HepG2 (cell line): ENCODE measurements at regions not wholly inside any gene's neighbourhood (a gene's known extent, or its start where the extent isn't known, plus 50 kb on each side); places are given as distances from the start of the nearest gene placed in this dataset.

Experiments
- CHCHD3 ChIP-seq: sonication (generic); formaldehyde crosslinking; IDR thresholded peaks from 2 replicates; pipeline ENCODE4 v1.8.0; 2022; ENCODE audit warnings: mild to moderate bottlenecking, missing genetic modification reagents, moderate library complexity
- ELK4 ChIP-seq: sonication (generic); formaldehyde crosslinking; IDR thresholded peaks from 2 replicates; pipeline ENCODE4 v1.9.0; 2021; ENCODE audit warnings: missing genetic modification reagents, borderline replicate concordance
- FOXA1 ChIP-seq, 2 experiments: fragments of 450-650 bp in 1 of 2; sonication (generic) in 1 of 2; formaldehyde crosslinking in 1 of 2; IDR thresholded peaks; 2 replicates each; pipeline versions ENCODE4 v1.4.0 to v1.6.1; 2016 to 2020; ENCODE audit warnings: missing genetic modification reagents in 1 of 2
- GFI1 ChIP-seq: sonication (generic); formaldehyde crosslinking; IDR thresholded peaks from 2 replicates; pipeline ENCODE4 v1.5.0; 2020; ENCODE audit warnings: missing genetic modification reagents, mild to moderate bottlenecking, borderline replicate concordance
- HDAC2 ChIP-seq: sonication (generic); formaldehyde crosslinking; IDR thresholded peaks from 2 replicates; pipeline ENCODE4 v1.4.0; 2020; ENCODE audit warnings: missing genetic modification reagents
- HNF4A ChIP-seq: sonication (generic); formaldehyde crosslinking; IDR thresholded peaks from 2 replicates; pipeline ENCODE4 v1.4.0; 2020; ENCODE audit warnings: missing genetic modification reagents
- KLF13 ChIP-seq: sonication (generic); formaldehyde crosslinking; IDR thresholded peaks from 2 replicates; pipeline ENCODE4 v1.4.0; 2020; ENCODE audit warnings: mild to moderate bottlenecking, missing genetic modification reagents
- LCORL ChIP-seq, 2 experiments: fragments of 450-650 bp in 1 of 2; sonication (generic) in 1 of 2; formaldehyde crosslinking in 1 of 2; IDR thresholded peaks; 2 replicates each; pipeline versions ENCODE4 v1.5.0 to v1.6.1; 2017 to 2020; ENCODE audit warnings: antibody characterized with exemption in 1 of 2, missing genetic modification reagents in 1 of 2
- MXD1 ChIP-seq: sonication (generic); formaldehyde crosslinking; IDR thresholded peaks from 2 replicates; pipeline ENCODE4 v1.4.0; 2020; ENCODE audit warnings: mild to moderate bottlenecking, missing genetic modification reagents
- NFE2L2 ChIP-seq: fragments of 150-350 bp; IDR thresholded peaks from 2 replicates; pipeline ENCODE4 v1.6.1; 2014; ENCODE audit warnings: low read length
- RAD51 ChIP-seq: fragments of 450-650 bp; IDR thresholded peaks from 2 replicates; pipeline ENCODE4 v1.6.1; 2016; ENCODE audit warnings: borderline replicate concordance
- TFAP4 ChIP-seq: sonication (generic); IDR thresholded peaks from 2 replicates; pipeline ENCODE4 v1.6.1; 2016; ENCODE audit warnings: low read depth, borderline replicate concordance
- ZFY ChIP-seq: sonication (generic); formaldehyde crosslinking; IDR thresholded peaks from 2 replicates; pipeline ENCODE4 v1.4.0; 2020; ENCODE audit warnings: missing genetic modification reagents
- ZNF136 ChIP-seq: sonication (generic); formaldehyde crosslinking; IDR thresholded peaks from 2 replicates; pipeline ENCODE4 v1.8.1; 2022; ENCODE audit warnings: low read depth, mild to moderate bottlenecking, moderate library complexity, missing genetic modification reagents
- ZNF510 ChIP-seq: sonication (generic); formaldehyde crosslinking; IDR thresholded peaks from 2 replicates; pipeline ENCODE4 v1.4.0; 2020; ENCODE audit warnings: low read depth, mild to moderate bottlenecking, missing genetic modification reagents
- ZNF781 ChIP-seq: sonication (generic); formaldehyde crosslinking; IDR thresholded peaks from 2 replicates; pipeline ENCODE4 v1.5.1; 2020; ENCODE audit warnings: borderline replicate concordance, mild to moderate bottlenecking, missing genetic modification reagents; ENCODE audit errors: not compliant biosample characterization
- TF ChIP-seq, protein P1 (sequence below): sonication (generic); formaldehyde crosslinking; IDR thresholded peaks from 2 replicates; pipeline ENCODE4 v1.4.0; 2020; ENCODE audit warnings: mild to moderate bottlenecking, missing genetic modification reagents
- TF ChIP-seq, protein P2 (sequence below): sonication (generic); formaldehyde crosslinking; IDR thresholded peaks from 2 replicates; pipeline ENCODE4 v1.5.1; 2020; ENCODE audit warnings: missing genetic modification reagents, mild to moderate bottlenecking, borderline replicate concordance

GRCh38 chr15:53453253-53454105, 306.0 kb downstream of the WDR72 start (continued):
- TF ChIP-seq MXD1 (no peak; the same call in 1 of the 2 replicates), RAD51 (no peak), FOXA1 (IDR thresholded peaks at IDR 0.05) (peak; percentile 91), FOXA1 (CRISPR knock-in tag; IDR thresholded peaks at IDR 0.05) (peak; percentile 99), CHCHD3 (CRISPR knock-in tag) (no peak), ZFY (CRISPR knock-in tag) (0 out of 2 replicates have a peak, but pooled peaks have one; percentile 24), ZNF781 (CRISPR knock-in tag) (peak; percentile 55), NFE2L2 (peak; percentile 95), ELK4 (CRISPR knock-in tag) (no peak), HDAC2 (CRISPR knock-in tag) (peak; percentile 99), HNF4A (CRISPR knock-in tag) (peak; percentile 100), LCORL (IDR thresholded peaks at IDR 0.05) (peak; percentile 72; the same call in 1 of the 2 replicates), LCORL (CRISPR knock-in tag; IDR thresholded peaks at IDR 0.05) (peak; percentile 95), TFAP4 (peak; percentile 71; the same call in 1 of the 2 replicates), GFI1 (peak; percentile 95), ZNF136 (CRISPR knock-in tag) (no peak), KLF13 (CRISPR knock-in tag) (no peak), ZNF510 (CRISPR knock-in tag) (0 out of 2 replicates have a peak, but pooled peaks have one; percentile 47)
- TF ChIP-seq, protein P1, sequence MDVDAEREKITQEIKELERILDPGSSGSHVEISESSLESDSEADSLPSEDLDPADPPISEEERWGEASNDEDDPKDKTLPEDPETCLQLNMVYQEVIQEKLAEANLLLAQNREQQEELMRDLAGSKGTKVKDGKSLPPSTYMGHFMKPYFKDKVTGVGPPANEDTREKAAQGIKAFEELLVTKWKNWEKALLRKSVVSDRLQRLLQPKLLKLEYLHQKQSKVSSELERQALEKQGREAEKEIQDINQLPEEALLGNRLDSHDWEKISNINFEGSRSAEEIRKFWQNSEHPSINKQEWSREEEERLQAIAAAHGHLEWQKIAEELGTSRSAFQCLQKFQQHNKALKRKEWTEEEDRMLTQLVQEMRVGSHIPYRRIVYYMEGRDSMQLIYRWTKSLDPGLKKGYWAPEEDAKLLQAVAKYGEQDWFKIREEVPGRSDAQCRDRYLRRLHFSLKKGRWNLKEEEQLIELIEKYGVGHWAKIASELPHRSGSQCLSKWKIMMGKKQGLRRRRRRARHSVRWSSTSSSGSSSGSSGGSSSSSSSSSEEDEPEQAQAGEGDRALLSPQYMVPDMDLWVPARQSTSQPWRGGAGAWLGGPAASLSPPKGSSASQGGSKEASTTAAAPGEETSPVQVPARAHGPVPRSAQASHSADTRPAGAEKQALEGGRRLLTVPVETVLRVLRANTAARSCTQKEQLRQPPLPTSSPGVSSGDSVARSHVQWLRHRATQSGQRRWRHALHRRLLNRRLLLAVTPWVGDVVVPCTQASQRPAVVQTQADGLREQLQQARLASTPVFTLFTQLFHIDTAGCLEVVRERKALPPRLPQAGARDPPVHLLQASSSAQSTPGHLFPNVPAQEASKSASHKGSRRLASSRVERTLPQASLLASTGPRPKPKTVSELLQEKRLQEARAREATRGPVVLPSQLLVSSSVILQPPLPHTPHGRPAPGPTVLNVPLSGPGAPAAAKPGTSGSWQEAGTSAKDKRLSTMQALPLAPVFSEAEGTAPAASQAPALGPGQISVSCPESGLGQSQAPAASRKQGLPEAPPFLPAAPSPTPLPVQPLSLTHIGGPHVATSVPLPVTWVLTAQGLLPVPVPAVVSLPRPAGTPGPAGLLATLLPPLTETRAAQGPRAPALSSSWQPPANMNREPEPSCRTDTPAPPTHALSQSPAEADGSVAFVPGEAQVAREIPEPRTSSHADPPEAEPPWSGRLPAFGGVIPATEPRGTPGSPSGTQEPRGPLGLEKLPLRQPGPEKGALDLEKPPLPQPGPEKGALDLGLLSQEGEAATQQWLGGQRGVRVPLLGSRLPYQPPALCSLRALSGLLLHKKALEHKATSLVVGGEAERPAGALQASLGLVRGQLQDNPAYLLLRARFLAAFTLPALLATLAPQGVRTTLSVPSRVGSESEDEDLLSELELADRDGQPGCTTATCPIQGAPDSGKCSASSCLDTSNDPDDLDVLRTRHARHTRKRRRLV (CRISPR knock-in tag), result no peak
- TF ChIP-seq, protein P2, sequence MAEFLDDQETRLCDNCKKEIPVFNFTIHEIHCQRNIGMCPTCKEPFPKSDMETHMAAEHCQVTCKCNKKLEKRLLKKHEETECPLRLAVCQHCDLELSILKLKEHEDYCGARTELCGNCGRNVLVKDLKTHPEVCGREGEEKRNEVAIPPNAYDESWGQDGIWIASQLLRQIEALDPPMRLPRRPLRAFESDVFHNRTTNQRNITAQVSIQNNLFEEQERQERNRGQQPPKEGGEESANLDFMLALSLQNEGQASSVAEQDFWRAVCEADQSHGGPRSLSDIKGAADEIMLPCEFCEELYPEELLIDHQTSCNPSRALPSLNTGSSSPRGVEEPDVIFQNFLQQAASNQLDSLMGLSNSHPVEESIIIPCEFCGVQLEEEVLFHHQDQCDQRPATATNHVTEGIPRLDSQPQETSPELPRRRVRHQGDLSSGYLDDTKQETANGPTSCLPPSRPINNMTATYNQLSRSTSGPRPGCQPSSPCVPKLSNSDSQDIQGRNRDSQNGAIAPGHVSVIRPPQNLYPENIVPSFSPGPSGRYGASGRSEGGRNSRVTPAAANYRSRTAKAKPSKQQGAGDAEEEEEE (CRISPR knock-in tag), result peak; percentile 65; the same call in 1 of the 2 replicates
